NCI-H82 (cell line): ENCODE measurements at regions not wholly inside any gene's neighbourhood (a gene's known extent, or its start where the extent isn't known, plus 50 kb on each side); places are given as distances from the start of the nearest gene placed in this dataset.
"Not testable (repeated sequence)": the region's sequence is repeated elsewhere in the genome, so short reads cannot be mapped to it uniquely, and the experiment has no call there.

Experiments used
- DNase-seq: peaks from one replicate; lab custom pipeline; 2025; lab: John Stamatoyannopoulos, UW

- DNase-seq = no peak
These were observed 150.9 kb downstream of the TPRA1 start for GRCh38 chr3:127439621-127440020.

DNA sequence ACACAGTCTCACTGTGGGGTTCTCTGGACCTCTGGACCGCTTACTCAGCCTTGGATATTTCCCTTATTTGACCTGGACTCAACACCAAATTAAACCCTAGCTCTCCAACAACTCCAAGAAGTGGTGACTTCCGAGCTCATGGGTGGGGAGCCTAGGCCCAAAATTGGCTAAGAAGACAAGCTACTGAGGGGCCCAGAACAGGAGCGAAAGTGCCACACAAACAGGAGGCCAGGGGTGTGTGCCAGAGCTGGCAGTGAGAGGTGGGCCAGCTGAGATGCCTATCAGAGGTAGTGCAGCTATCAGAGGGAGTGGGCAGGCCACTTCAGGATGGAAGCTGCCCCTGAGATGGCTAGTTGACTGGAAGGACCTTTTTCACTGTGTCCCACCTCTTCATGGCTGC is 151.1 kb upstream of the PRR20G start:
- DNase-seq = no peak

- no peak for DNase-seq
These were observed 150.5 kb upstream of the PRR20G start for GRCh38 chr3:127438371-127438770.

GRCh38 chr3:127435299-127435698 is 147.5 kb upstream of the PRR20G start:
- not testable (repeated sequence) for DNase-seq

DNA sequence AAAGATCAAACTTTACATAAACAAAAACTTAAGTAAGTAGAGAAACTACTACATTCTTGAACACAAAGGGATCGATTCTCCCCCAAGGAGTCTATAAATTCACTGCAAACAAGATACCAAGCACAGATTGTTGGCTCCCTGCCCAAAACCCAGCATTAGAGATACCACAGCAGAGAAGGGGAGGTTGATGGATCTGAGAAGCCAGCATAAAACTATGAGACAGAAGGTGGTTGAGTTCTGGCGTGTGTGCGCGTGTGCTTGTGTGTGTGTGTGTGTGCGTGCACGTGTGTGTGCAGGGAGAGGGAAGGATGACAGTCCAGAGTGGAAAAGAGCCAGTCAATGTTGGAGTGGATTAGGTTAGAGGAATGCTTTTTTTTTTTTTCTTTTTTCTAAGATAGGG is 143.2 kb upstream of the PRR20G start:
- DNase-seq = peak; percentile 96

- DNase-seq = peak; percentile 43
These were observed 140.6 kb upstream of the PRR20G start for GRCh38 chr3:127428344-127428997.

DNA sequence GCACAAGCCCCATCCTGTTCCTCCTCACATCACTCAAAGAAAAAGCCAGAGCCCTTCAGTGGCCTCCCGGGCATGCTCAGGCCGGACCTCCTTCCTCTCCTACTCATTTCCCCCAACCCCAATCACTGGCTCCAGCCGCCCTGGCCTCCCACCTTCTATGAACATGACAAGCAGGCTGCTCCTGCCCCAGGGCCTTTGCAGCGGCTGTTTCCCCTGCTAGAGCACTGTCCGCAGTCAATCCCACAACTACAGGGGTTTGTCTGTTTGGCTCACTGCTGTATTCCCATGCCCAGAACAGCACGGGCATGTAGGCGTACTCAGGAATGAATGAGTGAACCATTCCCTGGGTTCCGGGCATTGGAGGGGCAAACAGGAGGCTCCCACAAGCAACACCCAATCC is 139.8 kb upstream of the PRR20G start:
- DNase-seq = no peak

DNA sequence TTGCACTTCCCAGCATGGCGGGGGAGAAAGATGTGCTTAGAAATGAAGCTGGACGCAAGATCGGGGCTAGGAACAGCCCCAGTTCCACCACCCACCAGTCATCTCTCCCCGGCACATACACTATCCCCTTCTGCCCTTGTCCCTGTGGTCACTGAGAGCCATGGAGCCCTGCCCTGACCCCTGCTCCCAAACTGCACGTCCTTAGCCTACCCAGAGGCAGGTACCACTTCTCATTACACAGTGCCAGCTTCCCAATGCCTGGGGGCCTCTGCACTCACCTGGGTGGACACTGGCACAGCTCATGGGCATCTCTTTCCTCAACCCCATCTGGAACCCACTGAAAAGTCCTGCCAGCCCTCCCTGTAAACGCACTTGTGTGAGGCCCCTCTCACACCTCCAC is 139.3 kb upstream of the PRR20G start:
- DNase-seq = no peak

DNA sequence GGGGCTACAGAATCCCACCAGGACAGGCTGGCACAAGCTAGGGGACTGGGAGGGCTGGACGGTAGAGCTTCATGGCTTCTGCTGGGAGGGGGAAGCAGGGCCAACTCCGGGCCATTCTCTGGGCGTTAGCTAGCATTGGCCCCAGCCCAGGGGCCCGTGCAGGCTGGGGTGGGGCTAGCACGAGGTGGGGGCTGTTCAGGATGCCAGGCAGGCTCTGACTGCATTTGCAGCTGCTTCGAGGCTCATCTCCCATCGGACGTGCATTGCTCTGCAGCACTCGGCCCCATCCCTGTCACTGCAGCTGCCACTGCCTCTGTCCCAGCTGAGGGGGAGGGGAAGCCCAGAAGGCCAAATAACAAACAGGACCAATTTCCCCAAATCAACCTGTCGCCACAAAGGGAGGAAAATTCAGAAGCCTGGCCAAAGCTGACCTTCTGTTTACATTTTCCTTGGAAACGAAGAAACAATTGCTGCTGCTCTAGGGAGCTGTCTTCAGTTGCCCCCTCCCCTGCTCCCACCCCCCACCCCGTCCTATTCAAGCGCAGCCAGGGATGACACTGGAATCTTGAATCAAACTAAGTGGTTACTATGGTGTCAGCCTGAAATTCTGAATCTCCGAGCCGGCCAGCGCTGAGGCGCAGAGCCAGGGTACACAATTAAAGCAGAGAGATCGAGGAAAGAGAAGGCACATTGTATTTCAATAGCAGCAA is 138.8 kb upstream of the PRR20G start:
- peak; percentile 33 for DNase-seq

- DNase-seq = no peak
These were observed 137.9 kb upstream of the PRR20G start for GRCh38 chr3:127425505-127426443.

- DNase-seq = no peak
These were observed 137.1 kb upstream of the PRR20G start for GRCh38 chr3:127424766-127425504.

DNA sequence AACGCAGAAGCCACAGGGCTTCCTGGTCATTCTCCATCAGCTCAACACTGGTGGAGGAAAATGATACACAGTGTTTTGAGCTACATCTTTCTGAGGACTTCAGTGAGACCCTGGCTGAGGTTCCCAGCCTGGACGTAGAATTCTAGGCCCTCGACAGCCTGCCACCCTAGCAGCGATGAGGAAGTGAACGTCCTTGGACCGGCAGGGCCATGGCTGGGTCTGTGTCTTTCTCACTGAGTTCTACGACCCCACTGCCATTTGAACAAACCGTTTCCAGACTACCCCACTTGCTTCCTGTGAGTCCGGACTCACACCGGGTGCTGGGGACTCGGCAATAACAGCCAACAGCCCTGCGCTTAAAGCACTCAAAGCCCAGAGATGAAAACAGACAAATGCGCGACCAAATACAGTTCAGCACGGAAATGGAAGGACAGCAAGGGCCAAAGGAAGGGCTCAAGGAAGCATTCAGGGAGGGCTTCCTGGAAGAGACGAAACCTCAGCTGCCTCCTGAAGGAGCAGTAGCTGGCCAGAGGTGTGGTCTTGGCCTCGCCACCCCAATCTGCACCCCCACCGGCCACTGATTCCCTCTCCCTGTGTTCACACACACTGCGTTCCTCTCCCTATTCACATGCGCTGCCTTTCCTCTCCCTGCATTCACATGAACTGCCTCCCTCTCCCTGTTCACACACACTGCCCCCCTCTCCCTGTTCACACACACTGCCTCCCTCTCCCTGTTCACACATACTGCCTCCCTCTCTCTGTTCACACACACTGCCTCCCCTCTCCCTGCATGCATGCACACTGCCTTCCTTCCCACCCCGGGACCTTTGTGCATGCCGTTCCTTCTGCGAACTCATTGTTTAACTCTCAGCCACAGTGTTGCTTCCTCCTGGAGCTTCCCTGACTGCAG is 136.3 kb upstream of the PRR20G start:
- no peak for DNase-seq

GRCh38 chr3:127422663-127423375 is 135.0 kb upstream of the PRR20G start:
- no peak for DNase-seq

GRCh38 chr3:127421943-127422662 is 134.3 kb upstream of the PRR20G start:
- no peak for DNase-seq

GRCh38 chr3:127420829-127421228 is 133.0 kb upstream of the PRR20G start:
- DNase-seq = peak; percentile 85

- no peak for DNase-seq
These were observed 132.1 kb upstream of the PRR20G start for GRCh38 chr3:127419641-127420553.

DNA sequence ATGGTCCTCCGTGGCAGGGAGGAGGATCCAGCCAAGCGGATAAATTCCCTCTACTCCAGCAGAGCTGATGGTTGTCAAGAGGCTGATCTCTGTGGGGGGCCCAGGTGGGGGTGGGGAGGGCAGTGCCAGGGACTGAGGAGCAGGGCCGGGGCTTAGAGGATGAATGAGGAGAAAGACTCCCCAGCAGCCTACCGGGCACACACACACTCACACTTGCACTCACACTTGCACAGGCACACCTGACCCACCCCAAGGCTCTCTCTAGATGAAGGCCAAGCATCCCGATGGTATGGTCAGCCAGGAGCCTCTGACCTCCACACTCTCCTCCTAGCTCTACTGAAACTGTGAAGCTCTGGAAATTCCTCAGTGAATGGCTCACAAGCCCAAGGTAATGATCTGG is 131.3 kb upstream of the PRR20G start:
- no peak for DNase-seq

DNA sequence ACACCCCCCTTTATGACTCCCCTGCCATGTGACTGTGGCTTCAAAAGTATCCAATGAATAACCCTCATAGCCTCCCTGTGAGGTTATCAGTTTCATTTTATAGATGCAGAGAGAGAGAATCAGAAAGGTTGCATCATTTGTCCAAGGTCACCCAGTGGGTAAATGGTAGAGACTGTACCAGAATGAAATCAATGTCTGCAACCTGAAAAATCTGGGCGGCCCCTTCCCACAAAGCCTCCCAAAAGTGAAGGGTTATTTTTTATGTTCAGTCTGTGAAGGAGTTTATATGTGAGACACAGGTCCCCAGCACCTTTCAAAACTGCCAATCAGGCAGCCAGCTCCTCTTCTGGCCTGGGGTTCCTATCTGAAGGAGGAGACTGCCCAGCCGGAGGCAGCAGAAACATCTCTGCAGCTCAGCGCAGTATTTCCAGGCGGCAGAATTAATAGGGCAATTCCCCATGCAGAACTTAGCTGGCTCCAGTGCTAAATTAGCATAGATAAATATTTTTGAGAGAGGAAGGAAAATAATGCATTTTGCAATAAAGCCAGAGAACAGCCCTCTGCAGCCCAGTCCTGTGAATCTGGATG is 130.8 kb upstream of the PRR20G start:
- no peak for DNase-seq
